ENCODE measurements at regions not wholly inside any gene's neighbourhood (a gene's known extent, or its start where the extent isn't known, plus 50 kb on each side); places are given as distances from the start of the nearest gene placed in this dataset.

DNA sequence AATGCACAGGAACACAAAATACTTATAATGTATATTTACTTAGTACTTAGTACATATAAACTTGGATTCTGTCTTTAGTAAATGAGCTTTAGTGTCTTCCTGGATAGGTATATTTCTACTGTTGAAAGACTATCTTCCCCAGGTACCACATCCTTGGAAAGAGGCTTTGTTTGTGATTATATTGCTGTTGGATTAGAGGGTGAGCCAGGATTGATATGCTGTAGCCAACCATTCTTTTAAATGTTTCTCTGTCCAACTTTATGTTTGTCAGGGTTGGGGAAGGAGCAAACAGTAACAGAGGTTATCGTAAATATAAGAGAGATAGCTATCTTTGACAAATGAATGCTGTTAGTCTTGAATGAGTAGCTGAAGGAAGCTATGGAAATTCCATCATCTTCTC is 213.2 kb downstream of the SPRY1 start:
- TF ChIP-seq, protein P1, sequence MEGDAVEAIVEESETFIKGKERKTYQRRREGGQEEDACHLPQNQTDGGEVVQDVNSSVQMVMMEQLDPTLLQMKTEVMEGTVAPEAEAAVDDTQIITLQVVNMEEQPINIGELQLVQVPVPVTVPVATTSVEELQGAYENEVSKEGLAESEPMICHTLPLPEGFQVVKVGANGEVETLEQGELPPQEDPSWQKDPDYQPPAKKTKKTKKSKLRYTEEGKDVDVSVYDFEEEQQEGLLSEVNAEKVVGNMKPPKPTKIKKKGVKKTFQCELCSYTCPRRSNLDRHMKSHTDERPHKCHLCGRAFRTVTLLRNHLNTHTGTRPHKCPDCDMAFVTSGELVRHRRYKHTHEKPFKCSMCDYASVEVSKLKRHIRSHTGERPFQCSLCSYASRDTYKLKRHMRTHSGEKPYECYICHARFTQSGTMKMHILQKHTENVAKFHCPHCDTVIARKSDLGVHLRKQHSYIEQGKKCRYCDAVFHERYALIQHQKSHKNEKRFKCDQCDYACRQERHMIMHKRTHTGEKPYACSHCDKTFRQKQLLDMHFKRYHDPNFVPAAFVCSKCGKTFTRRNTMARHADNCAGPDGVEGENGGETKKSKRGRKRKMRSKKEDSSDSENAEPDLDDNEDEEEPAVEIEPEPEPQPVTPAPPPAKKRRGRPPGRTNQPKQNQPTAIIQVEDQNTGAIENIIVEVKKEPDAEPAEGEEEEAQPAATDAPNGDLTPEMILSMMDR (IDR thresholded peaks at IDR 0.05): no peak
- TF ChIP-seq POLR2A (IDR thresholded peaks at IDR 0.05) (no peak), POLR2AphosphoS5 (IDR thresholded peaks at IDR 0.05) (no peak), EP300 (IDR thresholded peaks at IDR 0.05) (no peak)

All from upper lobe of left lung (tissue), 4 donors.